ENCODE measurements at regions not wholly inside any gene's neighbourhood (a gene's known extent, or its start where the extent isn't known, plus 50 kb on each side); places are given as distances from the start of the nearest gene placed in this dataset.

DNA sequence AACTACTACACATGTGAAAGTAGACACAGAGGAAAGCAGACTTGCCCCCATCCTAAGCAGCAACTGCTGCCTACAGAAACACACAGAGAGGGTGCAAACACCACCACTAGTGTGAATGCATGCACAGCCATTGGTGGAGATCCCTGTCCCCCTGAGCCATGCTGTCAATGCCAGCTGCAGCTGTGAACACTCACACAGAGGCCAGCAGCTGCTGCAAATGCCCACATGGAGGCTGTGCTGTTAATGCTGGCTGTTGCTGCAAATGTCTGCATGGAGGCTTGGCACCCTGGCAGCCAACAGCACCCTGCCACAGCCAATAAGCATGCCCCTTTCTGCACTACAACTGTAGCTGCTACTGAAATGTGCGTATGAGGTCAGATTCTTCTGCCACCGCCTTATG is 355.0 kb downstream of the LNPK start:
- Histone ChIP-seq H3K27me3 (no peaks in the 10 kb centered on the region), H3K9me3 (peaks cover 6 to 17% of the 10 kb centered on the region in 2 donors), H3K27ac (no peak overlapping the region), H3K4me1 (no peaks in the 10 kb centered on the region), H3K36me3 (no peaks in the 10 kb centered on the region), H3K4me3 (no peak overlapping the region)
- DNase-seq (ENCODE audit: low spot score) = no peak
- TF ChIP-seq, protein P1, sequence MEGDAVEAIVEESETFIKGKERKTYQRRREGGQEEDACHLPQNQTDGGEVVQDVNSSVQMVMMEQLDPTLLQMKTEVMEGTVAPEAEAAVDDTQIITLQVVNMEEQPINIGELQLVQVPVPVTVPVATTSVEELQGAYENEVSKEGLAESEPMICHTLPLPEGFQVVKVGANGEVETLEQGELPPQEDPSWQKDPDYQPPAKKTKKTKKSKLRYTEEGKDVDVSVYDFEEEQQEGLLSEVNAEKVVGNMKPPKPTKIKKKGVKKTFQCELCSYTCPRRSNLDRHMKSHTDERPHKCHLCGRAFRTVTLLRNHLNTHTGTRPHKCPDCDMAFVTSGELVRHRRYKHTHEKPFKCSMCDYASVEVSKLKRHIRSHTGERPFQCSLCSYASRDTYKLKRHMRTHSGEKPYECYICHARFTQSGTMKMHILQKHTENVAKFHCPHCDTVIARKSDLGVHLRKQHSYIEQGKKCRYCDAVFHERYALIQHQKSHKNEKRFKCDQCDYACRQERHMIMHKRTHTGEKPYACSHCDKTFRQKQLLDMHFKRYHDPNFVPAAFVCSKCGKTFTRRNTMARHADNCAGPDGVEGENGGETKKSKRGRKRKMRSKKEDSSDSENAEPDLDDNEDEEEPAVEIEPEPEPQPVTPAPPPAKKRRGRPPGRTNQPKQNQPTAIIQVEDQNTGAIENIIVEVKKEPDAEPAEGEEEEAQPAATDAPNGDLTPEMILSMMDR (IDR thresholded peaks at IDR 0.05) = no peak

DNA sequence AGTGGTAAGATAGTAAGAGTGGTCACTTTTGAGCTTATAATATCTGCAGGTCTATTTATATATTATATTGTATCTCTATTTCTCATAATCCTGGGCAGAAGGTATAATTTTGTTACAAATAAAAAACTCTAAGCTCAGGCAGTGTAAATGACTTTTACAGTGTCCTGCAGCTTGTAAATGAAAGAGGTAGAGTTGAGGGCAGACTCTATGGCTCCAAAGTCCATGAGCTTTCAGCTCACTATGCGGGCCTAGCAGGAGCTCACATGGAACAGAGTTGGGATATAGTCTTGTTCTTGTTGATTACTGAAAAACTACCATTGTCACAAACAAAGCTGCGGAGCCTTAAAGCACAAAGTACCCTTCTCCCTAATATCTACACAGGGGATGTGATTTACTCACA is 361.4 kb downstream of the LNPK start:
- Histone ChIP-seq H3K27me3 (no peaks in the 10 kb centered on the region), H3K36me3 (no peaks in the 10 kb centered on the region), H3K4me3 (no peak overlapping the region), H3K9me3 (no peaks in the 10 kb centered on the region), H3K4me1 (no peaks in the 10 kb centered on the region), H3K27ac (no peak overlapping the region)
- TF ChIP-seq, protein P1 (IDR thresholded peaks at IDR 0.05) = no peak
- no peak for DNase-seq (ENCODE audit: low spot score)

DNA sequence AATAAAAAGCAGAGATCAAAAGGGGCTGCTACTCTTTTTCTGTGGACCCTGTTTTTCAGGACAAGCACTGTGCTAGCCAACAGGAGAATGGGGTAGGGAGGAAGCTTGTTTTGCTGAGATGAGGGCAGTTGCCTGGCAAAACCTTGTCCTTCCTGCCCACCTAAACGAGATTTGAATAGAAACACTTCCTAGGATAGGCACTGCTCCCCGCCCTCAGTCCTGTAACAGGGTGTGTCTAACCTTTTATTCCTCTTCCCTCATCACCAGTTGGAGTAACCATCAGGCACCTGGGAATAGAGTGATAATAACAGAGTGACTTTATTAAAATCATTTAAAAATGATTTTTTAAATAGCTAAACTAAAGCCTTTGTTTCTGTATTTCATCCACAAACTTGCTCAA is 368.8 kb downstream of the LNPK start:
- Histone ChIP-seq H3K4me1 (no peaks in the 10 kb centered on the region), H3K36me3 (no peaks in the 10 kb centered on the region), H3K9me3 (no peaks in the 10 kb centered on the region), H3K4me3 (no peak overlapping the region), H3K27me3 (no peaks in the 10 kb centered on the region), H3K27ac (no peak overlapping the region)
- TF ChIP-seq, protein P1 (IDR thresholded peaks at IDR 0.05) = no peak
- DNase-seq (ENCODE audit: low spot score) = no peak

DNA sequence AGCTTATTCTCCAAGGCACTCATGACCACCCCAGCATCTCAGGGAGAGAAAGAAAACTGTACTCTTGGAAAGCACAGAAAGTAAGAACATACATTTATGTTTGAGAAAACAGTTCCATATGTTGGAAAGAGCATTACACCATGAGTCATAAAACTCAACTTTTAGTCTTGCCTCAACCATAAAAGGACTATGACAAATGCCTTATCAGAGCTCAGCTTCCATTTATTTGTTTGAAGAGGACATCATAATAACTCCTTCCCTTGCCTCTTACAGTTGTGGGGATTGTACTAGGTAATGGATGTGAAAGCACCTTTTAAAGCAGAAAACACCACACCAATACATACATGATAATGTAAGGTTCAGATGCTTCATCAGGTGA is 370.8 kb downstream of the LNPK start:
- Histone ChIP-seq H3K4me3 (no peak overlapping the region), H3K9me3 (no peaks in the 10 kb centered on the region), H3K36me3 (no peaks in the 10 kb centered on the region), H3K27ac (no peak overlapping the region), H3K27me3 (no peaks in the 10 kb centered on the region), H3K4me1 (no peaks in the 10 kb centered on the region)
- TF ChIP-seq, protein P1 (IDR thresholded peaks at IDR 0.05) = no peak
- no peak for DNase-seq (ENCODE audit: low spot score)

DNA sequence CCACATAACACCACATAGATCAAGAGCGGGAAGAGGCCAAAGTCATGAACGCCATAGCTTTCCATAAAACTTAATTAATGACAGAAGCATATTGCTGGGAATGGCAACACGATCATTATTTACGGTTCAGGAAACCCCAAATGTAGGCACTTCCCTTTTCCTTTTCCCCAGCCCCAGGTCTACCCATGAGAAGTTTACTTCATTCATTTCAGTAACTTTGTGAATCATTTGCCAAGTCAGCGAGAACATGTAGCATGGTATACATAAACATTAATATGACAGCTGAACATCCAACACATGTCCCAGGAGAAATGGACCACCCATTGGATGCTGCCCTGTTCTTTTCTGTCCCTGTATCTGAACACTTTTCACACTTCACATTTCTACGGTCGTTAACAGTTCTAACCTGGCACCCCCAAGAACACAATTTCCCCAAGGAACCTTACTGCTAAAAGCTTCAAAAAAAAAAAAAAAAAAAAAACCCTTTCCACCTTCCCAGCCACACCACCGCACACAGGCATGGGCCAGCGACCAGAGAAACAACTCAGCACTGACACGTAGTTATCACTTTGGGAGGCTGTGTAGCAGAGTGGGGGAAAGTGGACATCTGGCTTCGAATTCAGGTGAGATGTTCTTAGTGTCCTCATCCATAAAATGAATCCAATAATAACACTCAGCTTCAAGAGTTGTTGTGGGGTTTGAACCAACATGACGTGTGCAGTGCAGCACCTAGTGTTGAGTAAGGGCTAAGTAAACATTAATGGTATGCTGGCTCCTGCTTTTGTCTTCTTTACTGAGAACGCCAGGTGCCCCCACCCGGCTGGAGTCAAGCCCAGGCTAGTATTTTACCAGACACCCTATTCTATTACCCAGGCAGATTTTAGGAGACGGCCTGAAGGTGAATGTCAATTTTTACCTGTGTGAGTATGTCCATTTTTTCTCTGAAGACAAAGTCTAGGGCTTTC is 371.5 kb downstream of the LNPK start:
- H3K4me3 ChIP-seq = no peak overlapping the region
- no peak overlapping the region for H3K27ac ChIP-seq
- no peaks in the 10 kb centered on the region for H3K4me1 ChIP-seq
- TF ChIP-seq, protein P1 (IDR thresholded peaks at IDR 0.05) = no peak
- H3K9me3 ChIP-seq = no peaks in the 10 kb centered on the region
- H3K36me3 ChIP-seq = no peaks in the 10 kb centered on the region
- H3K27me3 ChIP-seq = no peaks in the 10 kb centered on the region
- no peak for DNase-seq (ENCODE audit: low spot score)

All from right atrium auricular region (tissue), 2 donors.